IMR-90 (cell line): ENCODE measurements at regions not wholly inside any gene's neighbourhood (a gene's known extent, or its start where the extent isn't known, plus 50 kb on each side); places are given as distances from the start of the nearest gene placed in this dataset.

Source experiments
- ATAC-seq: fragments of 200-7000 bp; cut with Tn5 transposase; 2 replicates; pipeline ENCODE4 v1.9.1; 2020; ENCODE audit warnings: low read depth, mild to moderate bottlenecking, moderate library complexity
- BruUV-seq: library from RNA; stranded (reverse); fragments of 400-500 nt; replicated peaks from 2 replicates; lab custom pipeline; 2021; lab: Mats Ljungman, UMichigan
- CTCF ChIA-PET: fragments of 300-600 bp; formaldehyde crosslinking; extraction: SDS; loops from one replicate; lab custom pipeline; 2021; ENCODE audit warnings: antibody characterized with exemption; lab: Yijun Ruan, JAX
- POLR2A ChIA-PET: fragments of 300-600 bp; sonication (Branson Sonifier 250); formaldehyde crosslinking; loops from one replicate; lab custom pipeline; 2022; ENCODE audit warnings: antibody characterized with exemption; ENCODE audit not compliant: unreplicated experiment; lab: Charles Lee
- DNase-seq: peaks from one replicate; pipeline ENCODE4 v3.0.0; 2013
- H2AFZ ChIP-seq: replicated peaks from 2 replicates; pipeline ENCODE3; 2013; ENCODE audit warnings: low read length, mild to moderate bottlenecking; ENCODE audit not compliant: poor library complexity
- H2AK5ac ChIP-seq: 2 replicates; pipeline ENCODE4 v1.6.1; 2013; ENCODE audit warnings: low read depth, low read length, inconsistent platforms
- H2AK9ac ChIP-seq: replicated peaks from 2 replicates; pipeline ENCODE3; 2013; ENCODE audit warnings: mild to moderate bottlenecking, low read depth, low read length, moderate library complexity; ENCODE audit not compliant: poor library complexity
- H2BK120ac ChIP-seq: 2 replicates; pipeline ENCODE4 v1.6.1; 2013; ENCODE audit warnings: low read depth, low read length, inconsistent platforms
- H2BK15ac ChIP-seq: 3 replicates; pipeline ENCODE4 v1.6.1; 2013; ENCODE audit warnings: low read depth, low read length, inconsistent platforms
- H2BK20ac ChIP-seq: 2 replicates; pipeline ENCODE4 v1.6.1; 2013; ENCODE audit warnings: low read depth, mild to moderate bottlenecking, inconsistent platforms, low read length, moderate library complexity
- H2BK5ac ChIP-seq: 2 replicates; pipeline ENCODE4 v1.6.1; 2013; ENCODE audit warnings: mild to moderate bottlenecking, low read depth, low read length, inconsistent platforms; ENCODE audit not compliant: poor library complexity, severe bottlenecking
- H3K14ac ChIP-seq: replicated peaks from 2 replicates; pipeline ENCODE4 v1.6.1; 2013; ENCODE audit warnings: low read depth, low read length, inconsistent platforms
- H3K18ac ChIP-seq: 2 replicates; pipeline ENCODE4 v1.6.1; 2013; ENCODE audit warnings: low read depth, low read length, control low read depth
- H3K23ac ChIP-seq: 2 replicates; pipeline ENCODE4 v1.6.1; 2013; ENCODE audit warnings: low read depth, low read length, inconsistent platforms
- H3K27ac ChIP-seq: 2 replicates; pipeline ENCODE4 v1.5.1; 2013; ENCODE audit warnings: mild to moderate bottlenecking, control low read depth, low read length; ENCODE audit not compliant: insufficient read depth
- H3K27me3 ChIP-seq: 2 replicates; pipeline ENCODE4 v1.6.1; 2013; ENCODE audit warnings: low read length; ENCODE audit not compliant: control insufficient read depth, insufficient read depth
- H3K36me3 ChIP-seq: 2 replicates; pipeline ENCODE4 v1.6.1; 2013; ENCODE audit warnings: low read length, mixed read lengths; ENCODE audit not compliant: control insufficient read depth, insufficient read depth
- H3K4ac ChIP-seq: 2 replicates; pipeline ENCODE4 v1.6.1; 2013; ENCODE audit warnings: low read depth, low read length, inconsistent platforms
- H3K4me1 ChIP-seq: 2 replicates; pipeline ENCODE4 v1.6.1; 2013; ENCODE audit warnings: low read length, mixed read lengths; ENCODE audit not compliant: control insufficient read depth, insufficient read depth
- H3K4me2 ChIP-seq: 2 replicates; pipeline ENCODE4 v1.6.1; 2013; ENCODE audit warnings: low read depth, mild to moderate bottlenecking, control low read depth, low read length, moderate library complexity
- H3K4me3 ChIP-seq: 2 replicates; pipeline ENCODE4 v1.5.1; 2013; ENCODE audit warnings: low read depth, mild to moderate bottlenecking, control low read depth, low read length, moderate library complexity; ENCODE audit not compliant: insufficient read depth
- H3K56ac ChIP-seq: 2 replicates; pipeline ENCODE4 v1.6.1; 2013; ENCODE audit warnings: low read length, inconsistent platforms; ENCODE audit not compliant: insufficient read depth; ENCODE audit errors: extremely low read depth
- H3K79me1 ChIP-seq, 2 experiments: 2 replicates each; pipeline ENCODE4 v1.6.1; 2013; ENCODE audit warnings: low read length in 2 of 2, inconsistent platforms in 1 of 2, low read depth in 1 of 2
- H3K9ac ChIP-seq: 2 replicates; pipeline ENCODE4 v1.6.1; 2013; ENCODE audit warnings: low read depth, low read length, control low read depth
- H3K9me1 ChIP-seq: 2 replicates; pipeline ENCODE4 v1.6.1; 2013; ENCODE audit warnings: low read length, inconsistent platforms; ENCODE audit not compliant: insufficient read depth
- H3K9me3 ChIP-seq: 2 replicates; pipeline ENCODE4 v1.6.1; 2013; ENCODE audit warnings: low read length; ENCODE audit not compliant: control insufficient read depth, insufficient read depth
- H4K20me1 ChIP-seq: 2 replicates; pipeline ENCODE4 v1.6.1; 2013; ENCODE audit warnings: low read length, inconsistent platforms; ENCODE audit not compliant: insufficient read depth
- H4K5ac ChIP-seq: 2 replicates; pipeline ENCODE4 v1.6.1; 2013; ENCODE audit warnings: mild to moderate bottlenecking, low read depth, low read length, control low read depth
- H4K8ac ChIP-seq, 2 experiments: 2 replicates each; pipeline ENCODE4 v1.6.1; 2013; ENCODE audit warnings: low read depth in 2 of 2, low read length in 2 of 2, control low read depth in 1 of 2, inconsistent platforms in 1 of 2
- H4K91ac ChIP-seq: 2 replicates; pipeline ENCODE4 v1.6.1; 2013; ENCODE audit warnings: low read depth, low read length, inconsistent platforms; ENCODE audit not compliant: insufficient read depth
- BHLHE40 ChIP-seq: fragments of 150-350 bp; IDR thresholded peaks from 2 replicates; pipeline ENCODE4 v1.6.1; 2016; ENCODE audit warnings: mild to moderate bottlenecking, low read depth, low read length
- CEBPB ChIP-seq: IDR thresholded peaks from 2 replicates; pipeline ENCODE4 v1.6.1; 2012; ENCODE audit warnings: low read depth, low read length, improper control_type of control experiment
- CHD1 ChIP-seq: IDR thresholded peaks from 2 replicates; pipeline ENCODE4 v1.6.1; 2012; ENCODE audit warnings: low read depth, low read length, improper control_type of control experiment
- FOS ChIP-seq: fragments of 150-350 bp; IDR thresholded peaks from 2 replicates; pipeline ENCODE4 v1.6.1; 2016; ENCODE audit warnings: low read depth, low read length
- MAFK ChIP-seq: IDR thresholded peaks from 2 replicates; pipeline ENCODE4 v1.6.1; 2012; ENCODE audit warnings: low read depth, low read length, improper control_type of control experiment
- MAZ ChIP-seq: IDR thresholded peaks from 2 replicates; pipeline ENCODE4 v1.6.1; 2012; ENCODE audit warnings: low read depth, mild to moderate bottlenecking, low read length, improper control_type of control experiment, moderate library complexity, borderline replicate concordance
- MXI1 ChIP-seq: IDR thresholded peaks from 2 replicates; pipeline ENCODE4 v1.6.1; 2012; ENCODE audit warnings: low read depth, mild to moderate bottlenecking, low read length, moderate library complexity, borderline replicate concordance
- NFE2L2 ChIP-seq: fragments of 150-350 bp; IDR thresholded peaks from 2 replicates; pipeline ENCODE4 v1.6.1; 2016; ENCODE audit warnings: low read depth, mild to moderate bottlenecking, low read length
- POLR2A ChIP-seq: IDR thresholded peaks from 2 replicates; pipeline ENCODE4 v1.6.1; 2012; ENCODE audit warnings: mild to moderate bottlenecking, low read depth, low read length
- RAD21 ChIP-seq: IDR thresholded peaks from 2 replicates; pipeline ENCODE4 v1.6.1; 2012; ENCODE audit warnings: low read length, improper control_type of control experiment
- RCOR1 ChIP-seq: IDR thresholded peaks from 2 replicates; pipeline ENCODE4 v1.6.1; 2012; ENCODE audit warnings: mild to moderate bottlenecking, low read length, improper control_type of control experiment; ENCODE audit not compliant: insufficient replicate concordance
- RFX5 ChIP-seq: IDR thresholded peaks from 2 replicates; pipeline ENCODE4 v1.8.0; 2012; ENCODE audit warnings: low read depth, mild to moderate bottlenecking, low read length, moderate library complexity
- SMC3 ChIP-seq: fragments of 150-350 bp; IDR thresholded peaks from 2 replicates; pipeline ENCODE4 v1.6.1; 2016; ENCODE audit warnings: low read depth, mild to moderate bottlenecking, antibody characterized with exemption, low read length, moderate library complexity
- WGBS, 2 experiments: methylation state at CpG; one replicate each; pipeline versions ENCODE4 v1.1.5 to v1.1.7; 2013; ENCODE audit warnings: missing lambda C conversion rate in 2 of 2; ENCODE audit not compliant: insufficient read length in 1 of 2; ENCODE audit errors: extremely low coverage in 2 of 2; 5-methylcytosine and 5-hydroxymethylcytosine counted together
- dilution Hi-C: fragments of 300-500 bp; cut with HindIII; formaldehyde crosslinking; loops from one replicate; pipeline ENCODE4 v1.14.3; 2018; ENCODE audit warnings: low sequenced_read_pairs; ENCODE audit not compliant: unreplicated experiment
- in situ Hi-C: fragments of 300-500 bp; cut with MboI; formaldehyde crosslinking; loops from 3 replicates; pipeline ENCODE4 v1.14.3; 2019; ENCODE audit warnings: low sequenced_read_pairs, inconsistent platforms, mixed read lengths
- intact Hi-C: fragments of 100-400 bp; cut with micrococcal nuclease; formaldehyde crosslinking; loops from 2 replicates; pipeline ENCODE4 v1.10.0; 2022
- TF ChIP-seq, protein P1 (sequence below): conservative IDR thresholded peaks from 2 replicates; pipeline ENCODE4 v1.5.1; 2012; ENCODE audit warnings: mild to moderate bottlenecking, low read depth, low read length, improper control_type of control experiment

DNA sequence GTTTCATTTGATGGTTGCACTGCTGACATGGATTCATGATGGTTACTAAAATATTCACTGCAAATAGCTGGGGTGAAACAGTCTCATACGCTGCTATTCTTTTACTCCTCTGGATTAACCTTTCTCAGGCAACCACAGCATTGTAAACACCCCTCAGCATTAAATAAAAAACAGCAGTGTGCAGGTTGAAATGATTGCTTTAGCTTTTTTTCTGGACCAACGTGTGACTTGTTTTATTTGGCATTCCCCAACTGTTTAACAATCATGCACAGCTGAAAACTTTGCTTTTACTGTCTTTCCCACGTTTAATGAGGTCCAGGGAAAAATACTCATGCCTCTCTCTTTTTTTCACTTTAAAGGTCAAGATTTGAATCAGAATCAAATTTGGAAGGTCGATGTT lies 490.8 kb downstream of the RAPGEF2 start:
- ATAC-seq: no peak
- BruUV-seq: no TSS peak
- H2AK5ac ChIP-seq: no peak overlapping the region
- no peak overlapping the region for H2BK15ac ChIP-seq
- H4K5ac ChIP-seq: no peak overlapping the region
- no peaks in the 10 kb centered on the region for H3K79me1 ChIP-seq
- H3K27ac ChIP-seq: no peak overlapping the region
- H3K9me1 ChIP-seq: no peaks in the 10 kb centered on the region
- no peaks in the 10 kb centered on the region for H3K27me3 ChIP-seq
- no peak overlapping the region for H2BK120ac ChIP-seq
- ChIA-PET POLR2A (no interaction called here), CTCF (no interaction called here)
- in situ Hi-C loops: no loop called here
- intact Hi-C loops: no loop called here
- no peak overlapping the region for H2AK9ac ChIP-seq
- no peak overlapping the region for H2BK5ac ChIP-seq
- H3K4me2 ChIP-seq: no peak overlapping the region
- H3K9ac ChIP-seq: no peak overlapping the region
- WGBS, 2 experiments: no CpG with 5 or more reads among the region's 4 CpGs
- H3K23ac ChIP-seq: no peak overlapping the region
- H4K20me1 ChIP-seq: no peaks in the 10 kb centered on the region
- no peak overlapping the region for H2AFZ ChIP-seq
- no peak for TF ChIP-seq RAD21
- no peak for TF ChIP-seq CEBPB
- TF ChIP-seq CHD1: no peak
- no peak for TF ChIP-seq NFE2L2
- no peak for TF ChIP-seq FOS
- no peak for TF ChIP-seq RCOR1
- TF ChIP-seq BHLHE40: no peak
- TF ChIP-seq MXI1: no peak
- no peak for TF ChIP-seq MAZ
- TF ChIP-seq POLR2A: no peak
- no peak for TF ChIP-seq SMC3
- TF ChIP-seq, protein P1, sequence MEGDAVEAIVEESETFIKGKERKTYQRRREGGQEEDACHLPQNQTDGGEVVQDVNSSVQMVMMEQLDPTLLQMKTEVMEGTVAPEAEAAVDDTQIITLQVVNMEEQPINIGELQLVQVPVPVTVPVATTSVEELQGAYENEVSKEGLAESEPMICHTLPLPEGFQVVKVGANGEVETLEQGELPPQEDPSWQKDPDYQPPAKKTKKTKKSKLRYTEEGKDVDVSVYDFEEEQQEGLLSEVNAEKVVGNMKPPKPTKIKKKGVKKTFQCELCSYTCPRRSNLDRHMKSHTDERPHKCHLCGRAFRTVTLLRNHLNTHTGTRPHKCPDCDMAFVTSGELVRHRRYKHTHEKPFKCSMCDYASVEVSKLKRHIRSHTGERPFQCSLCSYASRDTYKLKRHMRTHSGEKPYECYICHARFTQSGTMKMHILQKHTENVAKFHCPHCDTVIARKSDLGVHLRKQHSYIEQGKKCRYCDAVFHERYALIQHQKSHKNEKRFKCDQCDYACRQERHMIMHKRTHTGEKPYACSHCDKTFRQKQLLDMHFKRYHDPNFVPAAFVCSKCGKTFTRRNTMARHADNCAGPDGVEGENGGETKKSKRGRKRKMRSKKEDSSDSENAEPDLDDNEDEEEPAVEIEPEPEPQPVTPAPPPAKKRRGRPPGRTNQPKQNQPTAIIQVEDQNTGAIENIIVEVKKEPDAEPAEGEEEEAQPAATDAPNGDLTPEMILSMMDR: no peak
- TF ChIP-seq MAFK: no peak
- no peak for TF ChIP-seq RFX5
- H4K8ac ChIP-seq: no peak overlapping the region
- H2BK20ac ChIP-seq: no peak overlapping the region
- dilution Hi-C loops: no loop called here
- no peak overlapping the region for H3K14ac ChIP-seq
- H3K56ac ChIP-seq: no peak overlapping the region
- no peaks in the 10 kb centered on the region for H3K4me1 ChIP-seq
- no peaks in the 10 kb centered on the region for H3K9me3 ChIP-seq
- no peak overlapping the region for H3K4ac ChIP-seq
- DNase-seq: no peak
- H4K91ac ChIP-seq: no peak overlapping the region
- H3K18ac ChIP-seq: no peak overlapping the region
- no peaks in the 10 kb centered on the region for H3K36me3 ChIP-seq
- H3K4me3 ChIP-seq: no peak overlapping the region
